HG02763 (cell line): ENCODE measurements at regions not wholly inside any gene's neighbourhood (a gene's known extent, or its start where the extent isn't known, plus 50 kb on each side); places are given as distances from the start of the nearest gene placed in this dataset.
A peak's percentile ranks its signal among the peaks of the same experiment; 100 is the strongest.
"Not testable (repeated sequence)": the region's sequence is repeated elsewhere in the genome, so short reads cannot be mapped to it uniquely, and the experiment has no call there.

Experiments
- ATAC-seq: cut with Tn5 transposase; IDR thresholded peaks from one replicate; pipeline ENCODE4 v1.9.1; 2021; ENCODE audit warnings: mild to moderate bottlenecking, moderate library complexity; ENCODE audit not compliant: unreplicated experiment

GRCh38 chr14:34051966-34052657 lies 101.2 kb upstream of the EGLN3 start:
- ATAC-seq, result peak; percentile 58

- ATAC-seq, result no peak
These were observed 99.7 kb upstream of the EGLN3 start for GRCh38 chr14:34050606-34051005.

- ATAC-seq, result no peak
These were observed 98.9 kb upstream of the EGLN3 start for GRCh38 chr14:34049790-34050189.

DNA sequence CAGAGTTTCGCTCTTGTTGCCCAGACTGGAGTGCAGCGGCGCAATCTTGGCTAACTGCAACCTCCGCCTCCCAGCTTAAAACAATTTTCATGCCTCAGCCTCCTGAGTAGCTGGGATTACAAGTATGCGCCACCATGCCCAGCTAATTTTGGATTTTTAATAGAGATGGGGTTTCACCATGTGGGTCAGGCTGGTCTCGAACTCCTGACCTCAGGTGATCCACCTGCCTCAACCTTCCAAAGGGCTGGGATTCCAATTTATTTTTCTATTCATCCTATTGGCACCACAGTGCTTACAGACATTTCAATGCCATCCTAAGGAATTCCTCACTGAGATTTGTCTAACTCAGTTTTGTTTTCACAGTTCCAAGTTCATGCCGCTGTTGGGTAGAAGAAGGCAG lies 98.3 kb upstream of the EGLN3 start:
- ATAC-seq, result not testable (repeated sequence)

- ATAC-seq, result no peak
These were observed 96.1 kb upstream of the EGLN3 start for GRCh38 chr14:34046799-34047520.

- ATAC-seq, result no peak
These were observed 93.9 kb upstream of the EGLN3 start for GRCh38 chr14:34044666-34045306.

DNA sequence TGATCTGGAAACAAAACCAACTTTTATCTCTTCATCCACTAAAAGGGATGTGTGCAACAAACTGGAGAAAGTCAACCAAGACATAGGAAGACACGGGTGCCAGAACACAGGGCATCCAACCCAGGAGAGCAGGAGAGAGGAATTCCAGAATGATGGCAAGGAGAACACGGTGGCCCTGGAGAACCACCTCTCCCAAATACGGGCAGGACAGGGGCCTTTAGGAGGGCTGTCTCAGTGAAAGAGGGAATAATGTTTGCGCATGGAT lies 93.4 kb upstream of the EGLN3 start:
- no peak for ATAC-seq

GRCh38 chr14:34043627-34044372 lies 92.9 kb upstream of the EGLN3 start:
- ATAC-seq, result peak; percentile 95

DNA sequence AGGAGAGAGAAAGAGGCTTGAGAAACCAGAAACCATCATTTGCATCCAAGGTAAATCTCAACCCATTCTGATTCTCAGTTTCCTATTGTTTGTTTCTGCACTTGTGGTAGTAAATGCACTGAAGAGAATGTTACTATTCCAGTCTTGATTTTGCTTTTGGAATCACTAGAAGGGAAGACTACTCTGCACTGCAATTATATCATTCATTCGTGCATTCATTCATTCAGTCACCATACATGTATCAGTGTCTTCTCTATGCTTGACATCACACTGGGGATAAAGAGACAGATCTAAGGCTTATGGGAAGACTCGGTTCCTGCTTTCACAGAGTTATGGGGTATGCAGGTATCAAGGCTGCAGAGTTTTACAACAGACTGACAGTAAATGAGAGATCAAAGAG lies 90.3 kb upstream of the EGLN3 start:
- no peak for ATAC-seq

- ATAC-seq, result no peak
These were observed 89.9 kb upstream of the EGLN3 start for GRCh38 chr14:34040766-34041165.

DNA sequence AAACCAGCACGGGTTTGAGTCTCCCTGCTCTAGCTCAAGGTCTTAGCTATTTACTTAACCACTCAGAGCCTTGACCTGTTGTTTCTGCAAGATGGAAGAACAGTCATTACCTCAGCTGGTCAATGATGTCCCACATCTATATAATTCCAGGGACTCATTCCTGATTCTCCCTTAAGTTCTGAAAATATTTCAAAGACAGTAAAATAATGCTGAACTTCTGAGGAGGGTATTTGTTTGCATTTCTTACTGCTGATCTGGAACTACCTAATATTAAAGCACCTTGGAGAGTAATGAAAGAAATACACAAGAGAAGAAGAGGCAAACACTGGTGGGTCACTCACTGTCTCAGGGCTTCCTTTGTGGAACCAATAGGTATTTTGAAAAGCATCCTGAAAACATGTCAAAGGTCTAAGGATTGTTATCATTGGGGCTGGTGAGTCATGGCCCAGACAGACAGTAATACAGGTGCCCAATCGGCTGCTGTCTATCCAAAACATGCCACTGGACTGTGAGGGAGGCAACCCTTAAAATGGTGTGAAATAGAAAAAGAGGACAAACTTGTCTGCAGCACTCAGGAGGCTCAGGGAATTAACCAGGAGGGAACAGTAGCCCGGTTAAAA lies 88.7 kb upstream of the EGLN3 start:
- no peak for ATAC-seq

DNA sequence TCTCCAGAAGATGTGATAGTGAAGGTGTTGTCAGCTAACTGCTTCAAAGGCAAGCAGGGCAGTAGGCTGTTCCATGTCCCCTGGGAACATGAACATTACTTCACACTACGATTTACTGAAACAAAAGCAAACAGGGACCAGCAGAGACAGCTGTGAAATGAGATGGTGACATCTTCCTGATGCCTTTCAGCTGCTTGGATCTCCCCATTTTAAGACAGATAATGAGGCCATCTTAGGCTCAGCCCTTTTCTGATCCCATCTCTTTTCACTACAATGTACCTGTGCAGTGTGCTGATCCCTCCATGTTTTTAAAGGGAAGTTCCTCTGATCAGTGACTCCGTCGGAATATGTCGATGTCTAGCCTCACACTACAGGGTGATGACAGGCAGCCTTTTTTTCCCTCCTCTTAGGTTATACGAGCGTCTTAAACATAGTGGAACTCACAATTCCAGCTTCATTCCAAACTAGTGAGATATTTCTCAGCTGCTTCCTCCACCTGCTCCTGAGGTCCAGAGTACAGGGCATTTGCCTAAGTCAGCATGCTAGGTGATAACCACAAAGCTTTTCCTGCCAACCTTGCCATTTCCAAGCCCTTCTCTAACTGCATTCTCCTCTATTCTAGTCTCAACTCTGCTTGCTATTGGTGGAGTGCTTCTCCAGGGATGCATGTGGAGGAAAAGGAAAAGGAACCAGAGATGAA lies 87.6 kb upstream of the EGLN3 start:
- ATAC-seq, result no peak

DNA sequence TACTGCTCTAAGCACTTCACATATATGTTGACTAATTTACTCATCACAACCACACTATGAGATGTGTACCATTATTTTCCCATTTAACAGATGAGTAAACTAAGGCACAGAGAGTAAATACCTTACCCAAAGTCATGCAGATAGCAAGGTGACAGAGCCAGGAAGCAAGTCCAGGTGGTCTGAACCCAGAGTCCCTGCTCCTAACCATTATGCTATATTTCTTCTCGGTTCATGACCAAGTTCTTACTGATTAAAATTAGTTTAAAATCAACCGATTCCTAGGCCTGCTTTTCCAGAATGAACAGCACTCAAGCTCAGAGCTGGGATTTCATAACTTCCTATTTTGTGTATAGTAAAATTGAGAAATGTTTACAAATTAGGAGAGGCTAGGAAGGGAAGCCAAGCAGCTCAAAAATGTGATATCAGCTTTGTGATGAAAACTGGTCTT lies 85.5 kb upstream of the EGLN3 start:
- ATAC-seq, result no peak

DNA sequence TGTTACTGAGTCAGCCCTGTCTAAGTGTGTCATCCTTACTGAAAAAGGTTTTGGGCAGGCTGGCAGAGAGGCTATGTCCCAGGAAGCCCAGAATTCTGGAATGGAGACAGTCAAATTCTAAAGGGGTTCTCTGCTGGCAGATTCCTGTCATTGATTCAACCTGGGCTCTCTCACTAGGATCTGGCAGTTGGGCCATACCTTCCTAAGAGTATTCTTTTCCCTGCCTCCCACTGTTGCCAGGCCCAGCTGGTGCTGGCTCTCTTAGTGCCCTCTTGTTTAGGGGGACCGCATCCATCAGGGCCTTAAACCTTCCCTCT lies 85.0 kb upstream of the EGLN3 start:
- ATAC-seq, result no peak

GRCh38 chr14:34035177-34035933 lies 84.5 kb upstream of the EGLN3 start:
- no peak for ATAC-seq

GRCh38 chr14:34034447-34035176 lies 83.7 kb upstream of the EGLN3 start:
- ATAC-seq, result no peak

GRCh38 chr14:34032720-34033119 lies 81.8 kb upstream of the EGLN3 start:
- ATAC-seq, result no peak

- no peak for ATAC-seq
These were observed 80.0 kb upstream of the EGLN3 start for GRCh38 chr14:34030864-34031263.

DNA sequence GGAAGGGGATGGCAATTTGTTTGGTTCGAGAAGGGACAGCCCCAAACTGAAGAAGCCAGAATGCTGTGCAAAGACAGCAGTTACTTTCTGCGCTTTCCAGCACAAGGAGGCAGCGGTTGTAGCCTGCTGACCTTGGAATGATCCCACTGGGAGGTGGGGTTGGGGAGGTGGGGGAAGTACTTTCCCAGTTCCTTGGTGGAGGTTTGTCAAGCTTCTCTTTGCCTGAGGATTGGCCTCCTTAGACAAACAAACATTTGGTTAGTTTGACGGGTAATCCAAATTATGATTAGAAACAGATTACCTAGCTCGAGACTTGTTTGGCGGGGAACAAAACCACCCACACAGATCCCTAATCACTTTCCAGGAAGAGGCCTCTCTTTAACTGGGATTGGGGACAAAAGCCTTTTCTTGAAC lies 79.1 kb upstream of the EGLN3 start:
- ATAC-seq, result no peak
